Ovary (tissue), 7 donors: ENCODE measurements at regions not wholly inside any gene's neighbourhood (a gene's known extent, or its start where the extent isn't known, plus 50 kb on each side); places are given as distances from the start of the nearest gene placed in this dataset.

Experiments
- DNase-seq, 5 donors: peaks; one replicate each; pipeline ENCODE4 v3.0.0-alpha.2; 2019 to 2020
- H3K27ac ChIP-seq, 2 donors: fragments of 200-600 bp; one replicate each; pipeline versions ENCODE4 v1.5.1 to v1.8.0; 2019 to 2022
- H3K27me3 ChIP-seq: fragments of 200-600 bp; one replicate; pipeline ENCODE4 v1.8.0; 2022
- H3K36me3 ChIP-seq: fragments of 200-600 bp; sonication (generic); one replicate; pipeline ENCODE4 v1.5.1; 2019
- H3K4me1 ChIP-seq: one replicate; pipeline ENCODE4 v1.8.1; 2013; ENCODE audit warnings: mild to moderate bottlenecking, moderate library complexity; ENCODE audit not compliant: insufficient read depth
- H3K4me3 ChIP-seq: fragments of 200-600 bp; sonication (generic); one replicate; pipeline ENCODE4 v1.5.1; 2017
- H3K9me3 ChIP-seq, 2 donors: fragments of 200-600 bp in 1 of 2; sonication (generic) in 1 of 2; one replicate each; pipeline versions ENCODE4 v1.5.1 to v1.8.1; 2013 to 2019; ENCODE audit warnings: mild to moderate bottlenecking in 1 of 2, moderate library complexity in 1 of 2
- EP300 ChIP-seq: sonication (generic); formaldehyde crosslinking; IDR thresholded peaks from one replicate; pipeline ENCODE4 v1.6.1; 2017; ENCODE audit warnings: antibody characterized with exemption
- POLR2A ChIP-seq: fragments of 450-650 bp; IDR thresholded peaks from one replicate; pipeline ENCODE4 v1.6.1; 2017; ENCODE audit warnings: antibody characterized with exemption, mild to moderate bottlenecking, moderate library complexity
- WGBS, 3 donors: extraction: QIAGEN DNeasy Blood & Tissue Kit in 1 of 3; methylation state at CpG; one replicate each; pipeline versions ENCODE4 v1.1.5 to v1.1.7; 2013 to 2017; 5-methylcytosine and 5-hydroxymethylcytosine counted together
- intact Hi-C, 4 donors: fragments of 100-400 bp; cut with DNase I; formaldehyde crosslinking; loops; one replicate each; pipeline versions ENCODE4 v1.11.0 to v1.15.1; 2022 to 2023
- TF ChIP-seq, protein P1 (sequence below), 3 donors: fragments of 450-650 bp in 2 of 3; fragments of 200-600 bp in 1 of 3; IDR thresholded peaks; one replicate each; pipeline versions ENCODE4 v1.5.1 to v1.8.0; 2016 to 2022; ENCODE audit warnings: antibody characterized with exemption in 3 of 3, mild to moderate bottlenecking in 1 of 3
- donor health status: DM: no; HTN: no; CAD: no; lungs with moderate emphysema.
- donor health status: DM: no; HTN: no; CAD: no.
- donor health status: Bipolar disorder and iron deficiency.
- donor health status: DM: no; HTN: no; CAD: no.
- donor health status: DM: yes; HTN: yes; CAD: no.

DNA sequence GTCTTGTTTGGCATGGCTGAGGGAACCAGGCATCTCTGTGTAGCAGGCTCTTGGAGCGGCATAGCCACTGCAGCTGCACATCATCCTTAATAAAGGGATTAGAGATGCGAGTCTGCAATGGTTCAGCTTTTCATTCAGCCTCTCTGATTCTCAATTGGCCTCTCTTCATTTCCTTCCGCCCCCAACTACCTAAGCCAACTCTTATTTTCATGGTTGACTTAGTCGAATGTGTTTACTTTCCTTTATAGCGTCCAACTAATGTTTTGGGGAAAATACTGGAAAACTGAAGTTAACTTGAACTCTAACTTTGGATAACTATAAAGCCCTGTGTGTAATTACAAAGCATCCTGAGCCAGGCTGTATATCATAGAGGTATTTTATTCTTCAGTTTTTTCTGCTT lies 202.2 kb upstream of the KIAA1217 start:
- Histone ChIP-seq H3K27ac (no peak overlapping the region), H3K36me3 (no peaks in the 10 kb centered on the region), H3K4me1 (no peaks in the 10 kb centered on the region), H3K9me3 (no peaks in the 10 kb centered on the region), H3K27me3 (no peaks in the 10 kb centered on the region), H3K4me3 (no peak overlapping the region)
- intact Hi-C loops = no loop called here
- 73 to 89% (median 88%) methylated on average over 5 of the region's 5 CpGs for WGBS, 3 donors
- TF ChIP-seq, protein P1, sequence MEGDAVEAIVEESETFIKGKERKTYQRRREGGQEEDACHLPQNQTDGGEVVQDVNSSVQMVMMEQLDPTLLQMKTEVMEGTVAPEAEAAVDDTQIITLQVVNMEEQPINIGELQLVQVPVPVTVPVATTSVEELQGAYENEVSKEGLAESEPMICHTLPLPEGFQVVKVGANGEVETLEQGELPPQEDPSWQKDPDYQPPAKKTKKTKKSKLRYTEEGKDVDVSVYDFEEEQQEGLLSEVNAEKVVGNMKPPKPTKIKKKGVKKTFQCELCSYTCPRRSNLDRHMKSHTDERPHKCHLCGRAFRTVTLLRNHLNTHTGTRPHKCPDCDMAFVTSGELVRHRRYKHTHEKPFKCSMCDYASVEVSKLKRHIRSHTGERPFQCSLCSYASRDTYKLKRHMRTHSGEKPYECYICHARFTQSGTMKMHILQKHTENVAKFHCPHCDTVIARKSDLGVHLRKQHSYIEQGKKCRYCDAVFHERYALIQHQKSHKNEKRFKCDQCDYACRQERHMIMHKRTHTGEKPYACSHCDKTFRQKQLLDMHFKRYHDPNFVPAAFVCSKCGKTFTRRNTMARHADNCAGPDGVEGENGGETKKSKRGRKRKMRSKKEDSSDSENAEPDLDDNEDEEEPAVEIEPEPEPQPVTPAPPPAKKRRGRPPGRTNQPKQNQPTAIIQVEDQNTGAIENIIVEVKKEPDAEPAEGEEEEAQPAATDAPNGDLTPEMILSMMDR (IDR thresholded peaks at IDR 0.05) = no peak
- TF ChIP-seq EP300 = no peak
- TF ChIP-seq POLR2A = no peak
- DNase-seq = no peak

DNA sequence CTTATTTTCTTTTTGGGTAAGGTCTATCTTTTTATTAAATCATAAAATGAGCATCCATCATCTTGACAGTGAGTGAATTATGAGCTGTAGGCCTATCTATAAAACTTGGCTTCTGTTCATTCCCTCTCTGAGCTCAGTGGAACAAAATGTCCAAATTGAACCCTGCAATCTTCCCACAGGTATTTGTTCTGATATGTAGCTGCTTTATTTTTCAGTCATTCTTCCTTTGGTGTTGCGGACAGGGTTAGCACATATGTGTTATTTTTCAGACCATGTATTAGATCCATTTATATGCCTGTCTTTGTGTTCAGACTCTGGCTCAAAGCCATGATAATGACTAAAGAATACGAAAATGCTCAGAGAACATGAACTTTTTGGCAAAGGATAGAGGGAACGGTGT lies 201.6 kb upstream of the KIAA1217 start:
- Histone ChIP-seq H3K27me3 (no peaks in the 10 kb centered on the region), H3K4me1 (no peaks in the 10 kb centered on the region), H3K9me3 (no peaks in the 10 kb centered on the region), H3K27ac (no peak overlapping the region), H3K36me3 (no peaks in the 10 kb centered on the region), H3K4me3 (no peak overlapping the region)
- intact Hi-C loops = no loop called here
- 70 to 80% (median 76%) methylated on average over 3 of the region's 3 CpGs for WGBS, 3 donors
- no peak for DNase-seq
- TF ChIP-seq EP300 (no peak), POLR2A (no peak)
- TF ChIP-seq, protein P1 (IDR thresholded peaks at IDR 0.05) = no peak

DNA sequence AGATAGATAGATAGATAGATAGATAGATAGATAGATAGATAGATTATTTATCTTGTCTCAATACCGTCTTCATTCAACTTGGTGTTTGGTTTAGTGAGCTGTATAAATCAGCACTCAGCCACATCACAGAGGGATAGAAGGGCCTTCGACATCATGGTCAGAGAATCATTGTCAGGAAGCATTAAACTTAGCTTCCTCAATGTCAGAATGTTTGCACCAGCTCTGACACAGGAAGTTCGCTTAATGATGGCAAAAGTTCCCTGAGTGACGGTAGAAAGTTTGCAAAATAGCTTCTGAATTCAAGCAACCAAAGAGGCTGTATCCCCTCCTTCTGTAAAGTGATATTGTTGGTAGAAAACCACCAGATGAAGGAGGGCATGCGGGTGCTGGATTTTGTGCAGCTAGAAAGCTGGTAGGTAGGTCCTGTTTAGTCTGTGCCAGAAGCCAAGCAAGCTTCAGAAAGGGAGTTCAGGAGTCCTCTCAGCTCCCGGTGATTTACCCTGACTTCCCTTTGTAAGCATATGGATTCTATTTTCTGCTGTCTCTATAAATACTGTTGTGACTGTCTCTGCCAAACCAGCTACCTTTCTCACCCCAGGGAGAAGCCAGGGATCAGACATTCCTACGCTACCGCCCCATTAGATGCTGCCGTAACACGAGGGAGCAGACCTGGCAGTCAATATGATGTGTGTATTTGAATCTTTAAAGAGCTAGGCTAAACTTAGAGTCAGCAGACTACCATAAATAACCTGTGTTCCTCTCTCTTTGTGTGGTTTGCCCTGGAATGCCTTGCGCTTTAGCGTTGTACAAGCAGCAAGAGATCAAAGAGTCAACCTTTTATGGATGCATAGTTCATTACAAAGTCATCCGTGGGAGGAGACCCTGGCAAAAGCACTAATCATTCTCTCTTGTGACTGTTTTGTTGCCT lies 200.5 kb upstream of the KIAA1217 start:
- Histone ChIP-seq H3K27me3 (no peaks in the 10 kb centered on the region), H3K4me1 (no peaks in the 10 kb centered on the region), H3K4me3 (no peak overlapping the region), H3K36me3 (no peaks in the 10 kb centered on the region), H3K27ac (no peak overlapping the region), H3K9me3 (no peaks in the 10 kb centered on the region)
- intact Hi-C loops = no loop called here
- WGBS, 3 donors = 25 to 30% (median 30%) methylated on average over 13 of the region's 13 CpGs
- no peak for DNase-seq
- no peak for TF ChIP-seq EP300
- TF ChIP-seq, protein P1 (IDR thresholded peaks at IDR 0.05) = no peak
- no peak for TF ChIP-seq POLR2A

DNA sequence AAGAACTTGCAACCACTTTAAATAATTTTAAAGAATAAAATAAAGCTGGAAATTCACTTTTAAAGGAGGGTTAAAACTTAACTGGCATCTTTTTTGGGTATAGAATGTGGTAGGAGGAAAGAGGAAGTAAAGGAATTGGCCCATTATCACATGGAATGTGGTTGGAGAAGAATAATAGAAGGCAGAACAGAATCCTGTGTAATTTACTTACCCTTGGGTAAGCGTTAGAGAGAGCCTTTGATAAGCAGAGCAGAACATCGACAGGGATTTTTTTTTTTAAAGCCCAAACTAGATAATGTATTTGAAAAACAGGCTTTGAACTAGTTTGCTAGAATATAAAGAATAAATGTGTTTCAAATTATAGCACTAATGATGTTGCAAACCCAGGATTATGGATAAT lies 199.8 kb upstream of the KIAA1217 start:
- DNase-seq = no peak
- 6 to 7% (median 7%) methylated on average over 2 of the region's 2 CpGs for WGBS, 3 donors
- Histone ChIP-seq H3K27me3 (no peaks in the 10 kb centered on the region), H3K4me1 (no peaks in the 10 kb centered on the region), H3K36me3 (no peaks in the 10 kb centered on the region), H3K4me3 (no peak overlapping the region), H3K9me3 (no peaks in the 10 kb centered on the region), H3K27ac (no peak overlapping the region)
- intact Hi-C loops = no loop called here
- TF ChIP-seq EP300 (no peak), POLR2A (no peak)
- TF ChIP-seq, protein P1 (IDR thresholded peaks at IDR 0.05) = no peak
